HCT116 (cell line): ENCODE measurements at regions not wholly inside any gene's neighbourhood (a gene's known extent, or its start where the extent isn't known, plus 50 kb on each side); places are given as distances from the start of the nearest gene placed in this dataset.

Experiments used
- ATAC-seq: fragments of 200-7000 bp; cut with Tn5 transposase; 2 replicates; pipeline ENCODE4 v1.9.1; 2020; ENCODE audit warnings: mild to moderate bottlenecking, moderate library complexity
- BruUV-seq: library from RNA; stranded (reverse); fragments of 400-500 nt; replicated peaks from 2 replicates; lab custom pipeline; 2021; lab: Mats Ljungman, UMichigan
- CTCF ChIA-PET: fragments of 300-600 bp; sonication (Branson Sonifier 250); formaldehyde crosslinking; loops from one replicate; lab custom pipeline; 2021; ENCODE audit warnings: antibody characterized with exemption; lab: Charles Lee
- POLR2A ChIA-PET: fragments of 300-600, 350-600 bp; sonication (Branson Sonifier 250); formaldehyde crosslinking; loops from one replicate; lab custom pipeline; 2021; ENCODE audit warnings: antibody characterized with exemption; lab: Charles Lee
- RAD21 ChIA-PET, 2 experiments: fragments of 300-600 bp; sonication (Branson Sonifier 250); formaldehyde crosslinking; loops; one replicate each; lab custom pipeline; 2023; ENCODE audit warnings: low total read pairs in 2 of 2; ENCODE audit not compliant: uncharacterized antibody in 2 of 2, unreplicated experiment in 2 of 2, low non-redundant PET in 1 of 2; lab: Charles Lee
- DNase-seq: peaks from one replicate; pipeline ENCODE4 v3.0.0-alpha.2; 2010; ENCODE audit warnings: low read depth, low spot score
- H2AFZ ChIP-seq: fragments of 200-600 bp; shearing (Covaris generic), sonication (generic); 2 replicates; pipeline ENCODE4 v1.6.1; 2017; ENCODE audit warnings: low read depth, mixed run types, mixed read lengths, antibody characterized with exemption, low read length; ENCODE audit not compliant: poor library complexity, severe bottlenecking
- H3K27ac ChIP-seq: 2 replicates; pipeline ENCODE4 v1.5.1; 2012; ENCODE audit warnings: low read depth, low read length
- H3K27me3 ChIP-seq: fragments of 200-600 bp; sonication (generic); 2 replicates; pipeline ENCODE4 v1.6.1; 2016; ENCODE audit warnings: mixed run types, low read length, mixed read lengths; ENCODE audit not compliant: insufficient read depth
- H3K36me3 ChIP-seq, 2 experiments: fragments of 200-500 bp in 1 of 2; fragments of 200-600 bp in 1 of 2; sonication (Bioruptor generic) in 1 of 2; sonication (generic) in 1 of 2; 2 replicates each; pipeline versions ENCODE4 v1.5.1 to v1.6.1; 2014 to 2016; ENCODE audit warnings: low read length in 2 of 2, inconsistent platforms in 1 of 2, mixed read lengths in 1 of 2, mixed run types in 1 of 2; ENCODE audit not compliant: insufficient read depth in 2 of 2, control insufficient read depth in 1 of 2
- H3K4me1 ChIP-seq, 2 experiments: fragments of 200-600 bp in 1 of 2; sonication (generic) in 1 of 2; 2 replicates each; pipeline versions ENCODE4 v1.5.1 to v1.6.1; 2012 to 2017; ENCODE audit warnings: low read length in 2 of 2, inconsistent platforms in 1 of 2, mild to moderate bottlenecking in 1 of 2, mixed read lengths in 1 of 2, mixed run types in 1 of 2, moderate library complexity in 1 of 2; ENCODE audit not compliant: insufficient read depth in 2 of 2, control insufficient read depth in 1 of 2
- H3K4me2 ChIP-seq: fragments of 200-600 bp; sonication (generic); 2 replicates; pipeline ENCODE4 v1.6.1; 2017; ENCODE audit warnings: mixed run types, low read length, mixed read lengths
- H3K4me3 ChIP-seq, 2 experiments: fragments of 200-600 bp in 1 of 2; sonication (generic) in 1 of 2; replicated peaks in 1 of 2; 2 replicates each; pipeline ENCODE4 v1.5.1; 2011 to 2016; ENCODE audit warnings: low read length in 2 of 2, control low read depth in 1 of 2, low read depth in 1 of 2, mild to moderate bottlenecking in 1 of 2, mixed read lengths in 1 of 2, mixed run types in 1 of 2
- H3K79me2 ChIP-seq: fragments of 200-600 bp; sonication (generic); 2 replicates; pipeline ENCODE4 v1.6.1; 2017; ENCODE audit warnings: mild to moderate bottlenecking, mixed run types, low read length, moderate library complexity, mixed read lengths; ENCODE audit not compliant: insufficient read depth
- H3K9ac ChIP-seq: fragments of 200-600 bp; sonication (generic); 2 replicates; pipeline ENCODE4 v1.6.1; 2016; ENCODE audit warnings: low read length, mixed read lengths
- H3K9me2 ChIP-seq: fragments of 200-600 bp; sonication (generic), shearing (Covaris generic); 2 replicates; pipeline ENCODE4 v1.6.1; 2017; ENCODE audit warnings: mixed run types, mild to moderate bottlenecking, moderate library complexity; ENCODE audit not compliant: insufficient read depth
- H3K9me3 ChIP-seq, 2 experiments: fragments of 200-500 bp in 1 of 2; fragments of 200-600 bp in 1 of 2; sonication (Bioruptor generic) in 1 of 2; sonication (generic) in 1 of 2; 2 replicates each; pipeline ENCODE4 v1.6.1; 2014 to 2017; ENCODE audit warnings: low read length in 2 of 2, mixed read lengths in 2 of 2, inconsistent platforms in 1 of 2, low read depth in 1 of 2, mild to moderate bottlenecking in 1 of 2, mixed run types in 1 of 2, moderate library complexity in 1 of 2; ENCODE audit not compliant: control insufficient read depth in 1 of 2, insufficient read depth in 1 of 2
- H4K20me1 ChIP-seq: fragments of 200-600 bp; sonication (generic), shearing (Covaris generic); 2 replicates; pipeline ENCODE4 v1.6.1; 2017; ENCODE audit warnings: mixed run types, mild to moderate bottlenecking, moderate library complexity; ENCODE audit not compliant: insufficient read depth
- CBX3 ChIP-seq: IDR thresholded peaks from 2 replicates; pipeline ENCODE4 v1.6.1; 2012; ENCODE audit warnings: low read depth
- CEBPB ChIP-seq: IDR thresholded peaks from 2 replicates; pipeline ENCODE4 v1.6.1; 2012; ENCODE audit warnings: low read depth
- EGR1 ChIP-seq: IDR thresholded peaks from 2 replicates; pipeline ENCODE4 v1.6.1; 2012; ENCODE audit warnings: low read depth
- ELF1 ChIP-seq: IDR thresholded peaks from 2 replicates; pipeline ENCODE4 v1.6.1; 2012; ENCODE audit warnings: low read depth, borderline replicate concordance
- EZH2 ChIP-seq: fragments of 200-600 bp; sonication (generic); IDR thresholded peaks from 2 replicates; pipeline ENCODE4 v1.6.1; 2017; ENCODE audit warnings: antibody characterized with exemption, mixed run types
- FOSL1 ChIP-seq: IDR thresholded peaks from 2 replicates; pipeline ENCODE4 v1.6.1; 2012; ENCODE audit warnings: low read depth
- JUND ChIP-seq: IDR thresholded peaks from 2 replicates; pipeline ENCODE4 v1.6.1; 2012
- POLR2A ChIP-seq: IDR thresholded peaks from 2 replicates; pipeline ENCODE4 v1.7.0; 2011; ENCODE audit warnings: borderline replicate concordance; ENCODE audit not compliant: insufficient read depth, insufficient read length; ENCODE audit errors: extremely low read depth
- POLR2AphosphoS5 ChIP-seq: IDR thresholded peaks from 2 replicates; pipeline ENCODE4 v1.6.1; 2011; ENCODE audit warnings: mild to moderate bottlenecking, low read depth, low read length, moderate library complexity
- RAD21 ChIP-seq: IDR thresholded peaks from 2 replicates; pipeline ENCODE4 v1.6.1; 2012; ENCODE audit warnings: low read depth, mild to moderate bottlenecking
- SIN3A ChIP-seq: IDR thresholded peaks from 2 replicates; pipeline ENCODE4 v1.6.1; 2012; ENCODE audit warnings: low read depth
- SP1 ChIP-seq: IDR thresholded peaks from 2 replicates; pipeline ENCODE4 v1.6.1; 2012; ENCODE audit warnings: low read depth
- SRF ChIP-seq: IDR thresholded peaks from 2 replicates; pipeline ENCODE4 v1.6.1; 2012; ENCODE audit warnings: low read depth
- TCF7L2 ChIP-seq: IDR thresholded peaks from 2 replicates; pipeline ENCODE4 v1.7.0; 2011; ENCODE audit warnings: borderline replicate concordance, inconsistent platforms; ENCODE audit not compliant: insufficient read depth, insufficient read length; ENCODE audit errors: extremely low read depth
- ZNF274 ChIP-seq: fragments of 200-500 bp; sonication (Bioruptor generic); IDR thresholded peaks from 2 replicates; pipeline ENCODE4 v1.6.1; 2014; ENCODE audit warnings: mild to moderate bottlenecking, low read depth, low read length, inconsistent platforms
- intact Hi-C: fragments of 100-400 bp; cut with micrococcal nuclease; formaldehyde crosslinking; loops from 2 replicates; pipeline ENCODE4 v1.10.0; 2022
- TF ChIP-seq, protein P1 (sequence below): IDR thresholded peaks from 2 replicates; pipeline ENCODE4 v1.6.1; 2011; ENCODE audit warnings: mild to moderate bottlenecking, low read length, moderate library complexity; ENCODE audit not compliant: insufficient replicate concordance; ENCODE audit errors: extremely low read depth
- TF ChIP-seq, protein P2 (sequence below): IDR thresholded peaks from 2 replicates; pipeline ENCODE4 v1.6.1; 2012
- TF ChIP-seq, protein P3 (sequence below): IDR thresholded peaks from 2 replicates; pipeline ENCODE4 v1.6.1; 2012
- TF ChIP-seq, protein P4 (sequence below): IDR thresholded peaks from 2 replicates; pipeline ENCODE4 v1.6.1; 2012; ENCODE audit warnings: low read depth

DNA sequence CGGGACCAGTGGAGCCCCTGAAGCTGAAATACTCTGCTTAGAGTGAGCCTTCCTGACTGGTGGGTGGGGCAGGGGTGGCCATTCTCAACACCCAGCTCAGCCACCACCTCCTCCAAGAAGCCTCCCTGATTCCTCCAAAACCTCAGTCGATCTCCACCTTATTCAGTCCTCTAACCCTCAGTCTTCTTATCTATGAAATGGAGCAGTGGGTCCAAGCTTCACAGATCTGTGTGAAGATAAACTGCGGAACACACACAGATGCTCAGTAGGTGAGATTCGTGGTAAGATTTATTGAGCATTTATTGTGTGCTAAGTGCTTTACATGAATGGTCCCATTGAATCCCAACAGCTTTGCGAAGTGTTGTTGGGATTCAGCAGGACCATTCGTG, 93.1 kb upstream of the RUNX3 start:
- Histone ChIP-seq H3K4me2 (peak overlapping the region; percentile 76), H3K4me3 (peak overlapping the region in 1 of 2 experiments; percentile 17; a peak in 2 of 4 replicates), H3K36me3 (no peaks in the 10 kb centered on the region), H3K27ac (peak overlapping the region; percentile 41; the same call in 1 of the 2 replicates), H4K20me1 (no peaks in the 10 kb centered on the region), H3K9me3 (no peaks in the 10 kb centered on the region), H3K27me3 (no peaks in the 10 kb centered on the region), H3K9ac (peak overlapping the region; percentile 33; the same call in 1 of the 2 replicates), H3K9me2 (no peaks in the 10 kb centered on the region), H2AFZ (peak overlapping the region; percentile 88), H3K4me1 (peaks cover 12 to 23% of the 10 kb centered on the region in 2 experiments), H3K79me2 (no peaks in the 10 kb centered on the region)
- DNase-seq (no peak), ATAC-seq (no peak)
- ChIA-PET RAD21 (no interaction called here), CTCF (no interaction called here), POLR2A (no interaction called here)
- intact Hi-C loops = no loop called here
- BruUV-seq = no TSS peak
- TF ChIP-seq, protein P1, sequence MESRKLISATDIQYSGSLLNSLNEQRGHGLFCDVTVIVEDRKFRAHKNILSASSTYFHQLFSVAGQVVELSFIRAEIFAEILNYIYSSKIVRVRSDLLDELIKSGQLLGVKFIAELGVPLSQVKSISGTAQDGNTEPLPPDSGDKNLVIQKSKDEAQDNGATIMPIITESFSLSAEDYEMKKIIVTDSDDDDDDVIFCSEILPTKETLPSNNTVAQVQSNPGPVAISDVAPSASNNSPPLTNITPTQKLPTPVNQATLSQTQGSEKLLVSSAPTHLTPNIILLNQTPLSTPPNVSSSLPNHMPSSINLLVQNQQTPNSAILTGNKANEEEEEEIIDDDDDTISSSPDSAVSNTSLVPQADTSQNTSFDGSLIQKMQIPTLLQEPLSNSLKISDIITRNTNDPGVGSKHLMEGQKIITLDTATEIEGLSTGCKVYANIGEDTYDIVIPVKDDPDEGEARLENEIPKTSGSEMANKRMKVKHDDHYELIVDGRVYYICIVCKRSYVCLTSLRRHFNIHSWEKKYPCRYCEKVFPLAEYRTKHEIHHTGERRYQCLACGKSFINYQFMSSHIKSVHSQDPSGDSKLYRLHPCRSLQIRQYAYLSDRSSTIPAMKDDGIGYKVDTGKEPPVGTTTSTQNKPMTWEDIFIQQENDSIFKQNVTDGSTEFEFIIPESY = no peak
- TF ChIP-seq, protein P2, sequence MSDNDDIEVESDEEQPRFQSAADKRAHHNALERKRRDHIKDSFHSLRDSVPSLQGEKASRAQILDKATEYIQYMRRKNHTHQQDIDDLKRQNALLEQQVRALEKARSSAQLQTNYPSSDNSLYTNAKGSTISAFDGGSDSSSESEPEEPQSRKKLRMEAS = no peak
- TF ChIP-seq, protein P3, sequence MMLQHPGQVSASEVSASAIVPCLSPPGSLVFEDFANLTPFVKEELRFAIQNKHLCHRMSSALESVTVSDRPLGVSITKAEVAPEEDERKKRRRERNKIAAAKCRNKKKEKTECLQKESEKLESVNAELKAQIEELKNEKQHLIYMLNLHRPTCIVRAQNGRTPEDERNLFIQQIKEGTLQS = no peak
- TF ChIP-seq SIN3A (no peak), CEBPB (no peak), POLR2AphosphoS5 (no peak), JUND (no peak), ZNF274 (no peak), FOSL1 (no peak), RAD21 (no peak), ELF1 (no peak), CBX3 (no peak), SP1 (no peak), EZH2 (no peak), EGR1 (no peak), TCF7L2 (no peak), SRF (no peak), POLR2A (no peak)
- TF ChIP-seq, protein P4, sequence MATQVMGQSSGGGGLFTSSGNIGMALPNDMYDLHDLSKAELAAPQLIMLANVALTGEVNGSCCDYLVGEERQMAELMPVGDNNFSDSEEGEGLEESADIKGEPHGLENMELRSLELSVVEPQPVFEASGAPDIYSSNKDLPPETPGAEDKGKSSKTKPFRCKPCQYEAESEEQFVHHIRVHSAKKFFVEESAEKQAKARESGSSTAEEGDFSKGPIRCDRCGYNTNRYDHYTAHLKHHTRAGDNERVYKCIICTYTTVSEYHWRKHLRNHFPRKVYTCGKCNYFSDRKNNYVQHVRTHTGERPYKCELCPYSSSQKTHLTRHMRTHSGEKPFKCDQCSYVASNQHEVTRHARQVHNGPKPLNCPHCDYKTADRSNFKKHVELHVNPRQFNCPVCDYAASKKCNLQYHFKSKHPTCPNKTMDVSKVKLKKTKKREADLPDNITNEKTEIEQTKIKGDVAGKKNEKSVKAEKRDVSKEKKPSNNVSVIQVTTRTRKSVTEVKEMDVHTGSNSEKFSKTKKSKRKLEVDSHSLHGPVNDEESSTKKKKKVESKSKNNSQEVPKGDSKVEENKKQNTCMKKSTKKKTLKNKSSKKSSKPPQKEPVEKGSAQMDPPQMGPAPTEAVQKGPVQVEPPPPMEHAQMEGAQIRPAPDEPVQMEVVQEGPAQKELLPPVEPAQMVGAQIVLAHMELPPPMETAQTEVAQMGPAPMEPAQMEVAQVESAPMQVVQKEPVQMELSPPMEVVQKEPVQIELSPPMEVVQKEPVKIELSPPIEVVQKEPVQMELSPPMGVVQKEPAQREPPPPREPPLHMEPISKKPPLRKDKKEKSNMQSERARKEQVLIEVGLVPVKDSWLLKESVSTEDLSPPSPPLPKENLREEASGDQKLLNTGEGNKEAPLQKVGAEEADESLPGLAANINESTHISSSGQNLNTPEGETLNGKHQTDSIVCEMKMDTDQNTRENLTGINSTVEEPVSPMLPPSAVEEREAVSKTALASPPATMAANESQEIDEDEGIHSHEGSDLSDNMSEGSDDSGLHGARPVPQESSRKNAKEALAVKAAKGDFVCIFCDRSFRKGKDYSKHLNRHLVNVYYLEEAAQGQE = no peak
